ENCODE measurements at regions not wholly inside any gene's neighbourhood (a gene's known extent, or its start where the extent isn't known, plus 50 kb on each side); places are given as distances from the start of the nearest gene placed in this dataset.

GRCh38 chr15:95538693-95539092, 791.8 kb upstream of the NR2F2 start:
- Histone ChIP-seq H3K4me2 (ENCODE audit: low read length) (no peak overlapping the region), H3K36me3 (ENCODE audit: insufficient read depth, low read length) (no peaks in the 10 kb centered on the region), H3K9ac (ENCODE audit: low read length) (no peak overlapping the region), H3K27me3 (ENCODE audit: insufficient read depth, low read length) (no peaks in the 10 kb centered on the region), H4K20me1 (ENCODE audit: insufficient read depth, low read length) (no peaks in the 10 kb centered on the region), H3K4me1 (ENCODE audit: insufficient read depth, low read length, severe bottlenecking) (no peaks in the 10 kb centered on the region), H3F3A (ENCODE audit: insufficient read depth, low read length) (no peaks in the 10 kb centered on the region), H3K4me3 (ENCODE audit: low read depth, low read length, poor library complexity, severe bottlenecking) (no peak overlapping the region), H2AFZ (ENCODE audit: low read length) (no peak overlapping the region), H3K9me3 (ENCODE audit: low read length) (no peaks in the 10 kb centered on the region), H3K79me2 (ENCODE audit: insufficient read depth, low read length) (no peaks in the 10 kb centered on the region), H3K9me2 (ENCODE audit: low read depth, low read length) (no peaks in the 10 kb centered on the region), H3K27ac (ENCODE audit: low read depth, low read length, poor library complexity, severe bottlenecking) (no peak overlapping the region)
- TF ChIP-seq CTCF (IDR thresholded peaks at IDR 0.05; ENCODE audit: low read length) (no peak), EZH2 (IDR thresholded peaks at IDR 0.05; ENCODE audit: borderline replicate concordance, low read length) (no peak)

- H3K9ac ChIP-seq (ENCODE audit: low read length): no peak overlapping the region
- H3K4me2 ChIP-seq (ENCODE audit: low read length): no peak overlapping the region
- H4K20me1 ChIP-seq (ENCODE audit: insufficient read depth, low read length): no peaks in the 10 kb centered on the region
- no peaks in the 10 kb centered on the region for H3K27me3 ChIP-seq (ENCODE audit: insufficient read depth, low read length)
- no peaks in the 10 kb centered on the region for H3K4me1 ChIP-seq (ENCODE audit: insufficient read depth, low read length, severe bottlenecking)
- no peak overlapping the region for H3K27ac ChIP-seq (ENCODE audit: low read depth, low read length, poor library complexity, severe bottlenecking)
- H3K36me3 ChIP-seq (ENCODE audit: insufficient read depth, low read length): no peaks in the 10 kb centered on the region
- no peaks in the 10 kb centered on the region for H3K9me2 ChIP-seq (ENCODE audit: low read depth, low read length)
- H3K9me3 ChIP-seq (ENCODE audit: low read length): no peaks in the 10 kb centered on the region
- H3F3A ChIP-seq (ENCODE audit: insufficient read depth, low read length): no peaks in the 10 kb centered on the region
- H3K4me3 ChIP-seq (ENCODE audit: low read depth, low read length, poor library complexity, severe bottlenecking): no peak overlapping the region
- no peaks in the 10 kb centered on the region for H3K79me2 ChIP-seq (ENCODE audit: insufficient read depth, low read length)
- no peak overlapping the region for H2AFZ ChIP-seq (ENCODE audit: low read length)
- no peak for TF ChIP-seq EZH2 (IDR thresholded peaks at IDR 0.05; ENCODE audit: borderline replicate concordance, low read length)
- TF ChIP-seq CTCF (IDR thresholded peaks at IDR 0.05; ENCODE audit: low read length): no peak
Measured at GRCh38 chr15:95541301-95541700, 789.2 kb upstream of the NR2F2 start.

GRCh38 chr15:95549168-95549738, 781.2 kb upstream of the NR2F2 start:
- Histone ChIP-seq H3K27ac (ENCODE audit: low read depth, low read length, poor library complexity, severe bottlenecking) (no peak overlapping the region), H4K20me1 (ENCODE audit: insufficient read depth, low read length) (no peaks in the 10 kb centered on the region), H3K9me2 (ENCODE audit: low read depth, low read length) (no peaks in the 10 kb centered on the region), H3K9me3 (ENCODE audit: low read length) (no peaks in the 10 kb centered on the region), H3K36me3 (ENCODE audit: insufficient read depth, low read length) (no peaks in the 10 kb centered on the region), H3K9ac (ENCODE audit: low read length) (no peak overlapping the region), H3F3A (ENCODE audit: insufficient read depth, low read length) (no peaks in the 10 kb centered on the region), H3K79me2 (ENCODE audit: insufficient read depth, low read length) (no peaks in the 10 kb centered on the region), H2AFZ (ENCODE audit: low read length) (no peak overlapping the region), H3K4me3 (ENCODE audit: low read depth, low read length, poor library complexity, severe bottlenecking) (no peak overlapping the region), H3K4me2 (ENCODE audit: low read length) (no peak overlapping the region), H3K4me1 (ENCODE audit: insufficient read depth, low read length, severe bottlenecking) (no peaks in the 10 kb centered on the region), H3K27me3 (ENCODE audit: insufficient read depth, low read length) (no peaks in the 10 kb centered on the region)
- no peak for TF ChIP-seq EZH2 (IDR thresholded peaks at IDR 0.05; ENCODE audit: borderline replicate concordance, low read length)
- TF ChIP-seq CTCF (IDR thresholded peaks at IDR 0.05; ENCODE audit: low read length): no peak
